Activated CD4-positive, alpha-beta T cell treated with anti-CD3 and anti-CD28 coated beads, Interleukin-2, amount 10 ng/mL, durations not matched to agents 7 days and 5 days (primary cell): ENCODE measurements at regions not wholly inside any gene's neighbourhood (a gene's known extent, or its start where the extent isn't known, plus 50 kb on each side); places are given as distances from the start of the nearest gene placed in this dataset.
"Not testable (repeated sequence)": the region's sequence is repeated elsewhere in the genome, so short reads cannot be mapped to it uniquely, and the experiment has no call there.

Experiments
- CTCF ChIA-PET: fragments of 350-600 bp; sonication (Branson Sonifier 250); formaldehyde crosslinking; loops from one replicate; lab custom pipeline; 2021; ENCODE audit warnings: antibody characterized with exemption; lab: Charles Lee
- POLR2A ChIA-PET: fragments of 350-600 bp; sonication (Branson Sonifier 250); formaldehyde crosslinking; loops from one replicate; lab custom pipeline; 2021; ENCODE audit warnings: antibody characterized with exemption; lab: Charles Lee
- DNase-seq: peaks from one replicate; pipeline ENCODE4 v3.0.0-alpha.2; 2020
- H3K27ac Mint-ChIP-seq: one replicate; pipeline ENCODE4 v1.8.0; 2021; ENCODE audit warnings: mild to moderate bottlenecking, moderate library complexity, mixed read lengths
- H3K27me3 Mint-ChIP-seq: one replicate; pipeline ENCODE4 v1.8.0; 2021; ENCODE audit warnings: mixed read lengths
- H3K36me3 Mint-ChIP-seq: one replicate; pipeline ENCODE4 v1.8.0; 2021; ENCODE audit warnings: low read depth, mixed read lengths
- H3K4me1 Mint-ChIP-seq: one replicate; pipeline ENCODE4 v1.8.0; 2021; ENCODE audit warnings: mixed read lengths
- H3K4me3 Mint-ChIP-seq: one replicate; pipeline ENCODE4 v1.8.0; 2021; ENCODE audit warnings: mild to moderate bottlenecking, moderate library complexity, mixed read lengths
- H3K9me3 Mint-ChIP-seq: one replicate; pipeline ENCODE4 v1.8.0; 2021; ENCODE audit warnings: mixed read lengths

GRCh38 chr21:5079361-5079760, 5442.0 kb upstream of the TPTE start:
- POLR2A ChIA-PET, H3K36me3 Mint-ChIP-seq, H3K4me3 Mint-ChIP-seq, CTCF ChIA-PET, H3K9me3 Mint-ChIP-seq, H3K4me1 Mint-ChIP-seq, DNase-seq, H3K27me3 Mint-ChIP-seq, H3K27ac Mint-ChIP-seq: not testable (repeated sequence)

GRCh38 chr21:5080015-5080414, 5441.4 kb upstream of the TPTE start:
- H3K4me3 Mint-ChIP-seq, H3K9me3 Mint-ChIP-seq, H3K4me1 Mint-ChIP-seq, H3K36me3 Mint-ChIP-seq, DNase-seq, CTCF ChIA-PET, H3K27ac Mint-ChIP-seq, POLR2A ChIA-PET, H3K27me3 Mint-ChIP-seq: not testable (repeated sequence)

DNA sequence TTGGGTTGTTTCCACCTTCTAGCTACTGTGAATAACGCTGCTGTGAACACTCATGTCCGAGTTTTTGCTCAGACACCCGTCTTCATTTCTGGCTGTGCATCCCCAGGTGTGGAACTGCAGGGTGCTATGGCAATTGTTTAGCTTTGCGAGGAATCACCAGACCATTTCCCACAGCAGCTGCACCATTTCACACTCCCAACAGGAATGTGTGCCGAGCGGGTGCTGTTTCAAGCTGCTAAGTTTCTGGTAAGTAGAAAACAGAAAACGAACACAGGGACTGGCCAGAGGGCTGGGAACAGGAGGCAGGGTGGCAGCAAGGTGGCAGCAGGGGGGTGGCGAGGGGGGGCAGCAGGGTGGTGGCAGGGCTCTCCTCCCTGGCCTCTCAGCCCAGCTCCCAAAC, 5437.1 kb upstream of the TPTE start:
- H3K9me3 Mint-ChIP-seq, H3K4me1 Mint-ChIP-seq, H3K27me3 Mint-ChIP-seq, DNase-seq, H3K36me3 Mint-ChIP-seq, POLR2A ChIA-PET, CTCF ChIA-PET, H3K4me3 Mint-ChIP-seq, H3K27ac Mint-ChIP-seq: not testable (repeated sequence)

GRCh38 chr21:5085456-5085855, 5435.9 kb upstream of the TPTE start:
- H3K27me3 Mint-ChIP-seq, CTCF ChIA-PET, H3K27ac Mint-ChIP-seq, H3K9me3 Mint-ChIP-seq, DNase-seq, H3K36me3 Mint-ChIP-seq, H3K4me3 Mint-ChIP-seq, H3K4me1 Mint-ChIP-seq, POLR2A ChIA-PET: not testable (repeated sequence)

DNA sequence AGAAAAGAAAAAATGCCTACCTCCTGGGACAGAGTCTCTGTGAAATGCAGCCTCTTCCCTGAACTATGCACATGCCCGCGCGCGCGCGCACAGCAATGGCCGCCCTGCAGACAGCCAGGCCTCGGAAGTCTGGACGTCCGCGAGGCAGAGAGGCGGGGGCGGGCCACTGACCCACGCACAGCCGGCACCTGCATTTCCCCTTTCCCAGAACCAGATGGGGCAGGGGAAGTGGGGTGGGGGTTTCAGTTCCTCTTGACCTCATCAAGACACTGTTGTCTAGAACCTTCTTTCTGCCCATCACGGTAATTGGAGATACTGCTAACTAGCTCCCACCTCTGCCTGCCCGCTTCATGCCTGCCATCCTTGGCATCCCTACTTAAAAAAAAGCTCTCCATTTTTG, 5435.0 kb upstream of the TPTE start:
- H3K4me1 Mint-ChIP-seq, H3K4me3 Mint-ChIP-seq, H3K27ac Mint-ChIP-seq, H3K36me3 Mint-ChIP-seq, H3K27me3 Mint-ChIP-seq, DNase-seq, POLR2A ChIA-PET, CTCF ChIA-PET, H3K9me3 Mint-ChIP-seq: not testable (repeated sequence)

GRCh38 chr21:5088820-5089219, 5432.6 kb upstream of the TPTE start:
- H3K27me3 Mint-ChIP-seq, DNase-seq, H3K36me3 Mint-ChIP-seq, CTCF ChIA-PET, H3K9me3 Mint-ChIP-seq, H3K4me1 Mint-ChIP-seq, H3K4me3 Mint-ChIP-seq, H3K27ac Mint-ChIP-seq, POLR2A ChIA-PET: not testable (repeated sequence)

DNA sequence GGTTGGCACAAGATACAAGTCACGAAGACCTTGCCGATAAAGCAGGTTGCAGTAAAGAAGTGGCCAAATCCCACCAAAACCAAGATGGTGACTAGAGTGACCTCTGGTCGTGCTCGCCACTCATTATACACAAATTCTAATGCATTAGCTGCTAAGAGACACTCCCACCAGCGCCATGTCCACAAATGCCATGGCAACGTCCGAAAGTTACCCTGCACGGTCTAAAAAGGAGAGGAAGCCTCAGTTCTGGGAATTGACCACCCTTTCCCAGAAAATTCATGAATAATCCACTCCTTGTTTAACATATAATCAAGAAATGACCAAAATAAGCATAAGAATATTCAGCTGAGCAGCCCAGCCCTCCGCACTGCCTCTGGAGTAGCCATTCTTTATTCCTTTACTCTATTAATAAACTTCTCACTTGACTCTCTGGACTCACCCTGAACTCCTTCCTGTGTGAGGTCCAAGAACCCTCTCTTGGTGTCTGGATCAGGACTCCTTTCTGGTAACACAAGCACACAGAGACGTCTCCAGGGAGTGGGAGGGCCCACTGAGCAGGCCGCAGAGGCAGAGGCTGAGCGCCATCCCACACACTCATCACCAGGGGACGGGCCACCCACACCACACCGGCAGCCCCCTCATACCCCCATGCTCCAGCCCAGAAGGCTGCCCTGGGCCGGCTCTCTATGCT, 5431.8 kb upstream of the TPTE start:
- POLR2A ChIA-PET, H3K4me3 Mint-ChIP-seq, DNase-seq, H3K4me1 Mint-ChIP-seq, H3K36me3 Mint-ChIP-seq, H3K27ac Mint-ChIP-seq, H3K9me3 Mint-ChIP-seq, H3K27me3 Mint-ChIP-seq, CTCF ChIA-PET: not testable (repeated sequence)

DNA sequence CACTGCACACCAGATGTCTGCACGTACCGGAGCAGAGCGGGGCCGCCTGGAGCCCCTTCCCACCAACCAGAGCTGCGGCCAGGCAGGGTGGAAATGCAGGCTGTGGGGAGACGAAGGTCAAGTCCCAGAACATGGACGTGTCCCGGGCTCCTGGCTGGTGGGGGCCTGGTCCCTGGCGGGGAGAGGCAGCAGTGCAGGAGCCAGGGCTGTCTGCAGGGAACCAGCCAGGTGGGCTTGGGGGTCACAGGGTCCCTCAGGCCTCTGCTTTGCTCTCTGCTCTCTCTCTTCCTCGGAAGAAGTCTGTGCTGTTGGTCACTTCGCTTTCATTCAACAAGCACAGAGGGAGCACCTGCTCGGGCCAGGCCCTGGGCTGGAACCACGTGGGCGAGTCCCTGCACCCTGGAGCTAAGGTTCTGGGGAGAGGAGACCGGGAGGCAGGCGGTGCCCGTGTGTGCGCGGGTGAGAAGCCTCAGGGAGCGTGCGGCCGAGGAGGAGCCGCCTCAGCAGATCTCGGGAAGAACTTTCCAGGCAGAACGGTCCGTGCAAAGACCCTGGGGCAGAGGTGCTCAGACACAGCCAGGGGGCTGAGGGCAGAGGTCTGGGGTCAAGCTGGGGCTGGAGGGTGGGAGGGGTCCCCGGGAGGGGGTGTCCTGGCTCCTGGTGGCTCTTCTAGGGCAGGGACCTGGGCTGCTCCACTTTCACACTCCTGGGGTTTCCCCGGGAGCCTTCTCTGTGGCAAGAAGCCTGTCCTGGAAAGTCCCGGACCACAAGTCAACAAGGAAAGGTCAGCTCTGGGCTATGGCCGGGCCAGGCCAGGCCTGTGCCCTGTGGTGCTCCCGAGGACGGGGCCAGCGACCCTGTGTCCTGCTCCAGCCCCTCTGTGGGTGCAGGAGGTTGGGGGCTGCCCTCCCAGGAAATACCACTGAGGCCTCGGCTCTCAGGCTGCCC, 5431.0 kb upstream of the TPTE start:
- H3K4me1 Mint-ChIP-seq, POLR2A ChIA-PET, DNase-seq, CTCF ChIA-PET, H3K36me3 Mint-ChIP-seq, H3K27ac Mint-ChIP-seq, H3K9me3 Mint-ChIP-seq, H3K27me3 Mint-ChIP-seq, H3K4me3 Mint-ChIP-seq: not testable (repeated sequence)

GRCh38 chr21:5091274-5091673, 5430.1 kb upstream of the TPTE start:
- CTCF ChIA-PET, H3K4me1 Mint-ChIP-seq, DNase-seq, H3K4me3 Mint-ChIP-seq, H3K9me3 Mint-ChIP-seq, POLR2A ChIA-PET, H3K27ac Mint-ChIP-seq, H3K27me3 Mint-ChIP-seq, H3K36me3 Mint-ChIP-seq: not testable (repeated sequence)

GRCh38 chr21:5095628-5096027, 5425.8 kb upstream of the TPTE start:
- H3K9me3 Mint-ChIP-seq, H3K4me1 Mint-ChIP-seq, H3K36me3 Mint-ChIP-seq, H3K4me3 Mint-ChIP-seq, H3K27ac Mint-ChIP-seq, H3K27me3 Mint-ChIP-seq, CTCF ChIA-PET, DNase-seq, POLR2A ChIA-PET: not testable (repeated sequence)

DNA sequence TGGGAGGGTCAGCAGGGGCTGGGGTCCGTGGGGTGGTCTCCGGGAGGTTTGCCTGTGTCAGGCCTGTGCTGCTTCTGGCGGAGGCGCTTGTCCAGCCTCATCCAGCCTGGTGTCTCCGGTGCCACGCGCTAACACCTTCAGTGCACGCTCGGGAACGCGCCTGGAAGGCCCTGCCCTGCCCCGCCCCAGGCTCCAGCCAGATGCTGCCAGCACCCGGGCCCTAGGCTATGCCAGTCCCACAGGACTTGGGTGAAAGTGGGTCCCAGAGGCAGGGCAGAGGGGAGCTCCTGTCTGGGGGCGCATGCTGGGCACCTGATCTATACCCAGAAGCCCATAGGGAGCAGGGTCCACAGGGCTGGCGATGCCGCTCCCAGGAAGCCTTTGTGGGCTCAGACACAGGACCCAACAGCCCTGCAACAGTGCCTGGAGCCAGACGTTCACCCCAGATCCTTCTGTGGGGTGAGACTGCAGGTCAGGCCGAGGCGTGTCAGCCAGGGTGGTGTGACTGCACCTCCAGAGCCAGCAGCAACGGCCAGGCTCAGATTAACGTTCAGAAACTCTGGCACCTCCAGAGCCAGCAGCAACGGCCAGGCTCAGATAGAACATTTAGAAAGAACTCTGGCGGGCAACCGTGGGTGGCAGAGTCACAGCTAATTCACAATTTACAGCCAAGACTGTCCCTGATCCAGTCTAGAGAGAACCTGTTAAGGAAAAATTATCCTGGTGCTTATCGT, 5423.2 kb upstream of the TPTE start:
- H3K9me3 Mint-ChIP-seq, DNase-seq, H3K27ac Mint-ChIP-seq, H3K27me3 Mint-ChIP-seq, H3K4me3 Mint-ChIP-seq, POLR2A ChIA-PET, CTCF ChIA-PET, H3K4me1 Mint-ChIP-seq, H3K36me3 Mint-ChIP-seq: not testable (repeated sequence)

DNA sequence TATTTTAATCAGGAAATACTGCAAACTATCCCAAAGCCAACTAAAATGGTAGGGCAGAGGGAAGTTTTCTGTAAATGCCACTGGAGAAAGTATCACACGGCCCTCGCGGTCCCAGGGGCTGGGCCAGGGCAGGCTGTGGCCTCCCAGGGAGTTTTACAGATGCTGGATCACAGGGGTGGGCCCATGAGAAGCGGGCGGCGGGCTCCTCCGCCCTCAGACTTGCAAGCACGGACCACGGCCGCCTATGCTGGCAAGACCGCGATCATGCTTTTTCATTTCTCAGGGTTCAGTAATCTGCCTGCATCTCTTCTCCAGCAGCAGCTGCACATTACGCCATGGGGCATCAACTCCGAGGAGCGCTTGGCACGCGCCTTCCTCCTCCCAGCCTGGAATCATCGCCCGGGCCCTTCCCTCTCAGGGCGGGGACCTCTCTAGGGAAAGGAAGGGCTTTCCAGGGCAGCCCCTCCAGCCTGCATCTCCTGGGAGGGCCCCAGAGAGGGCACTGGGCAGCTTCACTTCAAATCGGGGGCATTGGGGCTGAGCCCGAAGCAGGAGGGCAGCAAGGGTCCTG, 5420.7 kb upstream of the TPTE start:
- not testable (repeated sequence) for H3K27ac Mint-ChIP-seq

GRCh38 chr21:5101749-5102148, 5419.6 kb upstream of the TPTE start:
- DNase-seq: peak; percentile 70
- H3K36me3 Mint-ChIP-seq, H3K4me3 Mint-ChIP-seq, CTCF ChIA-PET, H3K4me1 Mint-ChIP-seq, H3K27me3 Mint-ChIP-seq, H3K9me3 Mint-ChIP-seq, POLR2A ChIA-PET: not testable (repeated sequence)
- H3K27ac Mint-ChIP-seq: peak overlapping the region; percentile 75

More for the DNA sequence above, 5420.7 kb upstream of the TPTE start:
- H3K36me3 Mint-ChIP-seq, H3K27me3 Mint-ChIP-seq, H3K9me3 Mint-ChIP-seq, DNase-seq, CTCF ChIA-PET, POLR2A ChIA-PET, H3K4me1 Mint-ChIP-seq, H3K4me3 Mint-ChIP-seq: not testable (repeated sequence)
